ENCODE measurements at regions not wholly inside any gene's neighbourhood (a gene's known extent, or its start where the extent isn't known, plus 50 kb on each side); places are given as distances from the start of the nearest gene placed in this dataset.

- in situ Hi-C loops (cut with HindIII; ENCODE audit: low pct_unique_long_range_greater_than_20kb, low sequenced_read_pairs), result no loop called here
- Histone ChIP-seq H3K27ac (ENCODE audit: low read length) (no peak overlapping the region), H3K27me3 (ENCODE audit: control insufficient read depth, insufficient read depth, low read length) (no peaks in the 10 kb centered on the region), H3K4me1 (ENCODE audit: control insufficient read depth, insufficient read depth, low read length) (no peaks in the 10 kb centered on the region; the same call in 1 of the 2 replicates), H3K9me3 (ENCODE audit: control insufficient read depth, insufficient read depth, low read depth, low read length) (no peaks in the 10 kb centered on the region), H3K4me3 (ENCODE audit: low read depth in 2 of 2, low read length in 2 of 2) (no peak overlapping the region), H3K36me3 (ENCODE audit: control insufficient read depth, insufficient read depth, low read length) (no peaks in the 10 kb centered on the region)
- TF ChIP-seq POLR2AphosphoS5 (IDR thresholded peaks at IDR 0.05; ENCODE audit: low read depth, low read length), result no peak
- no peak for TF ChIP-seq SIN3A (IDR thresholded peaks at IDR 0.05; ENCODE audit: borderline replicate concordance, insufficient read depth, low read depth, low read length)
- TF ChIP-seq, protein P1, sequence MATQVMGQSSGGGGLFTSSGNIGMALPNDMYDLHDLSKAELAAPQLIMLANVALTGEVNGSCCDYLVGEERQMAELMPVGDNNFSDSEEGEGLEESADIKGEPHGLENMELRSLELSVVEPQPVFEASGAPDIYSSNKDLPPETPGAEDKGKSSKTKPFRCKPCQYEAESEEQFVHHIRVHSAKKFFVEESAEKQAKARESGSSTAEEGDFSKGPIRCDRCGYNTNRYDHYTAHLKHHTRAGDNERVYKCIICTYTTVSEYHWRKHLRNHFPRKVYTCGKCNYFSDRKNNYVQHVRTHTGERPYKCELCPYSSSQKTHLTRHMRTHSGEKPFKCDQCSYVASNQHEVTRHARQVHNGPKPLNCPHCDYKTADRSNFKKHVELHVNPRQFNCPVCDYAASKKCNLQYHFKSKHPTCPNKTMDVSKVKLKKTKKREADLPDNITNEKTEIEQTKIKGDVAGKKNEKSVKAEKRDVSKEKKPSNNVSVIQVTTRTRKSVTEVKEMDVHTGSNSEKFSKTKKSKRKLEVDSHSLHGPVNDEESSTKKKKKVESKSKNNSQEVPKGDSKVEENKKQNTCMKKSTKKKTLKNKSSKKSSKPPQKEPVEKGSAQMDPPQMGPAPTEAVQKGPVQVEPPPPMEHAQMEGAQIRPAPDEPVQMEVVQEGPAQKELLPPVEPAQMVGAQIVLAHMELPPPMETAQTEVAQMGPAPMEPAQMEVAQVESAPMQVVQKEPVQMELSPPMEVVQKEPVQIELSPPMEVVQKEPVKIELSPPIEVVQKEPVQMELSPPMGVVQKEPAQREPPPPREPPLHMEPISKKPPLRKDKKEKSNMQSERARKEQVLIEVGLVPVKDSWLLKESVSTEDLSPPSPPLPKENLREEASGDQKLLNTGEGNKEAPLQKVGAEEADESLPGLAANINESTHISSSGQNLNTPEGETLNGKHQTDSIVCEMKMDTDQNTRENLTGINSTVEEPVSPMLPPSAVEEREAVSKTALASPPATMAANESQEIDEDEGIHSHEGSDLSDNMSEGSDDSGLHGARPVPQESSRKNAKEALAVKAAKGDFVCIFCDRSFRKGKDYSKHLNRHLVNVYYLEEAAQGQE (IDR thresholded peaks at IDR 0.05; ENCODE audit: insufficient read depth in 1 of 2, low read depth in 2 of 2, low read length in 1 of 2), result no peak
- TF ChIP-seq, protein P2, sequence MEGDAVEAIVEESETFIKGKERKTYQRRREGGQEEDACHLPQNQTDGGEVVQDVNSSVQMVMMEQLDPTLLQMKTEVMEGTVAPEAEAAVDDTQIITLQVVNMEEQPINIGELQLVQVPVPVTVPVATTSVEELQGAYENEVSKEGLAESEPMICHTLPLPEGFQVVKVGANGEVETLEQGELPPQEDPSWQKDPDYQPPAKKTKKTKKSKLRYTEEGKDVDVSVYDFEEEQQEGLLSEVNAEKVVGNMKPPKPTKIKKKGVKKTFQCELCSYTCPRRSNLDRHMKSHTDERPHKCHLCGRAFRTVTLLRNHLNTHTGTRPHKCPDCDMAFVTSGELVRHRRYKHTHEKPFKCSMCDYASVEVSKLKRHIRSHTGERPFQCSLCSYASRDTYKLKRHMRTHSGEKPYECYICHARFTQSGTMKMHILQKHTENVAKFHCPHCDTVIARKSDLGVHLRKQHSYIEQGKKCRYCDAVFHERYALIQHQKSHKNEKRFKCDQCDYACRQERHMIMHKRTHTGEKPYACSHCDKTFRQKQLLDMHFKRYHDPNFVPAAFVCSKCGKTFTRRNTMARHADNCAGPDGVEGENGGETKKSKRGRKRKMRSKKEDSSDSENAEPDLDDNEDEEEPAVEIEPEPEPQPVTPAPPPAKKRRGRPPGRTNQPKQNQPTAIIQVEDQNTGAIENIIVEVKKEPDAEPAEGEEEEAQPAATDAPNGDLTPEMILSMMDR (IDR thresholded peaks at IDR 0.05), result no peak
- TF ChIP-seq TCF7L2 (IDR thresholded peaks at IDR 0.05; ENCODE audit: low read depth, low read length), result no peak
- ChIA-PET POLR2A (no interaction called here), CTCF (no interaction called here)
- DNase-seq (ENCODE audit: low read depth, low spot score) (no peak), ATAC-seq (no peak)
- intact Hi-C loops (cut with micrococcal nuclease; ENCODE audit: unreplicated experiment), result no loop called here
- BruUV-seq (replicated peaks), result no TSS peak
These were observed 256.5 kb downstream of the EMP1 start for GRCh38 chr12:13452955-13453570.

- ChIA-PET CTCF (interaction anchor here (0.6 kb wide), 1 partner anchor 287 kb away, joined by 9 read pairs; no protein-coding TSS in a partner anchor), POLR2A (no interaction called here)
- Histone ChIP-seq H3K36me3 (ENCODE audit: control insufficient read depth, insufficient read depth, low read length) (no peaks in the 10 kb centered on the region), H3K27me3 (ENCODE audit: control insufficient read depth, insufficient read depth, low read length) (no peaks in the 10 kb centered on the region), H3K4me1 (ENCODE audit: control insufficient read depth, insufficient read depth, low read length) (no peaks in the 10 kb centered on the region; the same call in 1 of the 2 replicates), H3K4me3 (ENCODE audit: low read depth in 2 of 2, low read length in 2 of 2) (no peak overlapping the region), H3K27ac (ENCODE audit: low read length) (no peak overlapping the region), H3K9me3 (ENCODE audit: control insufficient read depth, insufficient read depth, low read depth, low read length) (no peaks in the 10 kb centered on the region)
- TF ChIP-seq, protein P2 (IDR thresholded peaks at IDR 0.05), result no peak
- TF ChIP-seq SIN3A (IDR thresholded peaks at IDR 0.05; ENCODE audit: borderline replicate concordance, insufficient read depth, low read depth, low read length) (no peak), POLR2AphosphoS5 (IDR thresholded peaks at IDR 0.05; ENCODE audit: low read depth, low read length) (no peak), TCF7L2 (IDR thresholded peaks at IDR 0.05; ENCODE audit: low read depth, low read length) (no peak)
- TF ChIP-seq, protein P1 (IDR thresholded peaks at IDR 0.05; ENCODE audit: insufficient read depth in 1 of 2, low read depth in 2 of 2, low read length in 1 of 2), result no peak
- ATAC-seq, result no peak
- in situ Hi-C loops (cut with HindIII; ENCODE audit: low pct_unique_long_range_greater_than_20kb, low sequenced_read_pairs), result no loop called here
- BruUV-seq (replicated peaks), result no TSS peak
- no peak for DNase-seq (ENCODE audit: low read depth, low spot score)
- intact Hi-C loops (cut with micrococcal nuclease; ENCODE audit: unreplicated experiment), result no loop called here
These were observed 255.2 kb downstream of the EMP1 start for GRCh38 chr12:13451776-13452175.

Data from Panc1 (cell line).